ENCODE measurements at regions not wholly inside any gene's neighbourhood (a gene's known extent, or its start where the extent isn't known, plus 50 kb on each side); places are given as distances from the start of the nearest gene placed in this dataset.
A peak's percentile ranks its signal among the peaks of the same experiment; 100 is the strongest.
"Not testable (repeated sequence)": the region's sequence is repeated elsewhere in the genome, so short reads cannot be mapped to it uniquely, and the experiment has no call there.

GRCh38 chr19:34041925-34042521 lies 130.3 kb upstream of the LSM14A start:
- H3K4me3 ChIP-seq (replicated peaks; ENCODE audit: insufficient read depth, low read length): no peak overlapping the region
- no peak overlapping the region for H3K27ac ChIP-seq (replicated peaks)
- peak; percentile 27 to 77 for DNase-seq (ENCODE audit: low read depth in 1 of 2, low spot score in 1 of 2)
- TF ChIP-seq GABPA (IDR thresholded peaks at IDR 0.05; ENCODE audit: low read depth) (no peak), POLR2AphosphoS5 (IDR thresholded peaks at IDR 0.05; ENCODE audit: low read depth) (no peak), SPI1 (IDR thresholded peaks at IDR 0.05; ENCODE audit: borderline replicate concordance, low read depth) (no peak), REST (IDR thresholded peaks at IDR 0.05; ENCODE audit: insufficient replicate concordance, low read depth) (no peak)
- TF ChIP-seq, protein P1, sequence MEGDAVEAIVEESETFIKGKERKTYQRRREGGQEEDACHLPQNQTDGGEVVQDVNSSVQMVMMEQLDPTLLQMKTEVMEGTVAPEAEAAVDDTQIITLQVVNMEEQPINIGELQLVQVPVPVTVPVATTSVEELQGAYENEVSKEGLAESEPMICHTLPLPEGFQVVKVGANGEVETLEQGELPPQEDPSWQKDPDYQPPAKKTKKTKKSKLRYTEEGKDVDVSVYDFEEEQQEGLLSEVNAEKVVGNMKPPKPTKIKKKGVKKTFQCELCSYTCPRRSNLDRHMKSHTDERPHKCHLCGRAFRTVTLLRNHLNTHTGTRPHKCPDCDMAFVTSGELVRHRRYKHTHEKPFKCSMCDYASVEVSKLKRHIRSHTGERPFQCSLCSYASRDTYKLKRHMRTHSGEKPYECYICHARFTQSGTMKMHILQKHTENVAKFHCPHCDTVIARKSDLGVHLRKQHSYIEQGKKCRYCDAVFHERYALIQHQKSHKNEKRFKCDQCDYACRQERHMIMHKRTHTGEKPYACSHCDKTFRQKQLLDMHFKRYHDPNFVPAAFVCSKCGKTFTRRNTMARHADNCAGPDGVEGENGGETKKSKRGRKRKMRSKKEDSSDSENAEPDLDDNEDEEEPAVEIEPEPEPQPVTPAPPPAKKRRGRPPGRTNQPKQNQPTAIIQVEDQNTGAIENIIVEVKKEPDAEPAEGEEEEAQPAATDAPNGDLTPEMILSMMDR (IDR thresholded peaks at IDR 0.05; ENCODE audit: insufficient read depth, low read length): peak; percentile 75
- H3K27me3 ChIP-seq (ENCODE audit: insufficient read depth, poor library complexity, severe bottlenecking): no peaks in the 10 kb centered on the region

- TF ChIP-seq POLR2AphosphoS5 (IDR thresholded peaks at IDR 0.05; ENCODE audit: low read depth) (no peak), SPI1 (IDR thresholded peaks at IDR 0.05; ENCODE audit: borderline replicate concordance, low read depth) (no peak), REST (IDR thresholded peaks at IDR 0.05; ENCODE audit: insufficient replicate concordance, low read depth) (no peak), GABPA (IDR thresholded peaks at IDR 0.05; ENCODE audit: low read depth) (no peak)
- TF ChIP-seq, protein P1 (IDR thresholded peaks at IDR 0.05; ENCODE audit: insufficient read depth, low read length): no peak
Observed at GRCh38 chr19:34044021-34044420, 128.3 kb upstream of the LSM14A start.

DNA sequence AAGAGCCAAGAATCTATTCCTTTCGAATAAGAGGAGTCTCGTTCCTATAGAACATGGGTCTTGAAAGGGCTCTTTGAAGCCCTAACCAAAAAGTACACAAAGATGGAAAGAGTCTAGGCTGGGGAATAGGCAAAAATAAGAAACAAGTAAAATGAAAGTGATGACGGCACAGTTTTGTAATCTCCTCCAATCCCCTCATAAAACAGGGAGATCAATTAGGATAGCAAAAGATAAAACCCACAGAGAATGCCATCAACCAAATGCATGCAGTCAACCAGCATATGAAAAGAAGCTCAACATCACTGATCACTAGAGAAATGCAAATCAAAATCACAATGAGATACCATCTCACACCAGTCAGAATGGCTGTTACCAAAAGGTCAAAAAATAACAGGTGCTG lies 122.4 kb upstream of the LSM14A start:
- DNase-seq (ENCODE audit: low read depth in 1 of 2, low spot score in 1 of 2): no peak

More at GRCh38 chr19:34044021-34044420, 128.3 kb upstream of the LSM14A start:
- no peak overlapping the region for H3K27ac ChIP-seq (replicated peaks)
- no peak for DNase-seq (ENCODE audit: low read depth in 1 of 2, low spot score in 1 of 2)
- H3K27me3 ChIP-seq (ENCODE audit: insufficient read depth, poor library complexity, severe bottlenecking): no peaks in the 10 kb centered on the region
- no peak overlapping the region for H3K4me3 ChIP-seq (replicated peaks; ENCODE audit: insufficient read depth, low read length)

DNA sequence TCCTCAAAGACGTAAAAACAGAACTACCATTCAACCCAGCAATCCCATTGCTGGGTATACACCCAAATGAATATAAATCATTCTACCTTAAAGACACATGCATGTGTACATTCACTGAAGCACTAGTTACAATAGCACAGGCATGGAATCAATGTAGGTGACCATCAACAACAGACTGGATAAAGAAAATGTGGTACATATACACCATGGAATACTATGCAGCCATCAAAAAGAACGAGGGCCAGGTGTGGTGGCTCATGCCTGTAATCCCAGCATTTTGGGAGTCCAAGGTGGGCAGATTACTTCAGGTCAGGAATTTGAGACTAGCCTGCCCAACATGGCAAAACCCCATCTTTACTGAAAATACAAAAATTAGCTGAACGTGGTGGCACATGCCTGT lies 121.9 kb upstream of the LSM14A start:
- H3K27ac ChIP-seq (replicated peaks); DNase-seq (ENCODE audit: low read depth in 1 of 2, low spot score in 1 of 2); H3K4me3 ChIP-seq (replicated peaks; ENCODE audit: insufficient read depth, low read length); H3K27me3 ChIP-seq (ENCODE audit: insufficient read depth, poor library complexity, severe bottlenecking): not testable (repeated sequence)

More for the DNA sequence above, 122.4 kb upstream of the LSM14A start:
- Histone ChIP-seq H3K27me3 (ENCODE audit: insufficient read depth, poor library complexity, severe bottlenecking) (no peaks in the 10 kb centered on the region), H3K4me3 (replicated peaks; ENCODE audit: insufficient read depth, low read length) (no peak overlapping the region), H3K27ac (replicated peaks) (no peak overlapping the region)
- TF ChIP-seq, protein P1 (IDR thresholded peaks at IDR 0.05; ENCODE audit: insufficient read depth, low read length): no peak
- TF ChIP-seq GABPA (IDR thresholded peaks at IDR 0.05; ENCODE audit: low read depth) (no peak), REST (IDR thresholded peaks at IDR 0.05; ENCODE audit: insufficient replicate concordance, low read depth) (no peak), SPI1 (IDR thresholded peaks at IDR 0.05; ENCODE audit: borderline replicate concordance, low read depth) (no peak), POLR2AphosphoS5 (IDR thresholded peaks at IDR 0.05; ENCODE audit: low read depth) (no peak)

Data from HL-60 (cell line).